ENCODE measurements at regions not wholly inside any gene's neighbourhood (a gene's known extent, or its start where the extent isn't known, plus 50 kb on each side); places are given as distances from the start of the nearest gene placed in this dataset.

DNA sequence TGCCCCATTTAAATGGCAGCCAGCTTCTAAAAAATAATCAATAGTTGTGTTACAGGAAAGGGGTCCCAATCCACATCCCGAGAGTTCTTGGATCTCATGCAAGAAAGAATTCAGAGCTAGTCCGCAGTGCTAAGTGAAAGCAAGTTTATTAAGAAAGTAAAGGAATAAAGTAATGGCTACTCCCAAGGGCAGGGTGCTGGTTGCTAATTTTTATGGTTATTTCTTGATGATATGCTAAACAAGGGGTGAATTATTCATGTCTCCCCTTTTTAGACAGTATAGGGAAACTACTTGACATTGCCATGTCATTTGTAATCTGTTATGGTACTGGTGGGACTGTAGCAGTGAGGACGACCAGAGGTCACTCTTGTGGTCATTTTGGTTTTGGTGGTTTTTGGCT lies 591.3 kb downstream of the LRFN5 start:
- H3K4me3 ChIP-seq (ENCODE audit: low read length) = no peak overlapping the region
- H3K36me3 ChIP-seq (ENCODE audit: control insufficient read depth, insufficient read depth, low read length) = no peaks in the 10 kb centered on the region
- 95% methylated on average over 2 of the region's 3 CpGs for WGBS (ENCODE audit: insufficient coverage)
- H3K27me3 ChIP-seq (ENCODE audit: control insufficient read depth, insufficient read depth, low read length) = no peaks in the 10 kb centered on the region
- DNase-seq = no peak
- H3K27ac ChIP-seq (ENCODE audit: low read length) = no peak overlapping the region
- no peaks in the 10 kb centered on the region for H3K9me3 ChIP-seq (replicated peaks; ENCODE audit: control insufficient read depth, low read depth, low read length)
- no peaks in the 10 kb centered on the region for H3K4me1 ChIP-seq (ENCODE audit: control insufficient read depth, insufficient read depth, low read length)

DNA sequence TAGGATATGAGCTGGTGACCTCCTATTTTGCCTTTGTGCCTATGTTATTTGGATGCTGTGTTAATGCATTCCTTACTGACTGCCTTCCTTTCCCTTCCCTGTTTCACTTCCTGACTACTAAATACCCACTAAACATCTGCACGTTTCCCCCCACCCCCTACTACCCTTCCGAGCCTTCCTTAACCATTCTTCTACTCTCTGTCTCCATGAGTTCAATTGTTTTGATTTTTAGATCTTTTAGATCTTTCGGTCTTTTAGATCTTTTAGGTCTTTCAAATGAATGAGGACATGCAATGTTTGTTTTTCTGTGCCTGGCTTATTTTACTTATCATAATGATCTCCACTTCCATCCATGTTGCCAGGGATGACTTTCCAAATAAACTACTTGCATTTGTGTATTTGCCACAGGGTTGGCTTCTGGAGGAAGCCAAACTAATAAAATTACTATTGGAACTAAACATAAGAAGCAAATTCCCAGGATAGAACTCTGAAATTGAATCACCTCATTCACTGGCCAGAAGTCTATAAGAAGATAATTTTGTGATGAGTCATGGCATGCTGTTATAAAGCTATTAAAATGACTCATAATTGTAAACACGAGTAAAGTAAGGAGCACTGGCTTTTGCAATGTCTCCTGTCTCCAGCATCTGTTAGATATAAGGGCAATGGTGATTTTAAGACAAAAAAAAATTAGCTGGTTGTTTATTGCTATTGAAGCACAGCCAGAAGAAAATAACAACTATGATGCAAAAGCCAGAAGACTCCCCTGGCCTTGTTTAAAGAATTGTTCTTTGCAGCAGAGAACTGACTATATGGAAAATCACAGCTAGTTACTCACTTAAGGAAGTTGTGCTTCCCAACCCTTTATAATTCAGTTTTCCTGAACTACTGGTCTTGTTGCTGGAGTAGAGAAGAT lies 586.3 kb downstream of the LRFN5 start:
- no CpG with 5 or more reads among the region's 4 CpGs for WGBS (ENCODE audit: insufficient coverage)
- H3K9me3 ChIP-seq (replicated peaks; ENCODE audit: control insufficient read depth, low read depth, low read length) = no peaks in the 10 kb centered on the region
- H3K36me3 ChIP-seq (ENCODE audit: control insufficient read depth, insufficient read depth, low read length) = no peaks in the 10 kb centered on the region
- peak; percentile 96 for DNase-seq
- no peak overlapping the region for H3K4me3 ChIP-seq (ENCODE audit: low read length)
- no peaks in the 10 kb centered on the region for H3K27me3 ChIP-seq (ENCODE audit: control insufficient read depth, insufficient read depth, low read length)
- H3K27ac ChIP-seq (ENCODE audit: low read length) = no peak overlapping the region
- no peaks in the 10 kb centered on the region for H3K4me1 ChIP-seq (ENCODE audit: control insufficient read depth, insufficient read depth, low read length)

DNA sequence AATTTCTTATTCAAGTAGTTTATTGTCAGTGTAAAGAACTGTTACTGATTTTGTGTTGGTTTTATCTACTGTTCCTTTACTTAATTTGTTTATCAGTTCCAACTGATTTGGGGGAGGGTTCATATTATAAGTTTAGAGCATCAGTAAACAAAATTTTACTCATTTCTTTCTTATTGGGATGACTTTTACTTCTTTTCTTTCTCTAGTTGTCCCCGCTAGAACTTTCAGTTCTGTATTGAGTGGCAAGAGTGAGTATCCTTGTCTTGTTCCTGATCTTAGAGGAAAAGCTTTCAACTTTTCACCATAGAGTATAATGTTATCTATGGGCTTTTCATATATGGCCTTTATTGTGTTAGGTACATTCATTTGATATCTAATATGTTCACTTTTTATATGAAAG lies 584.1 kb downstream of the LRFN5 start:
- Histone ChIP-seq H3K27ac (ENCODE audit: low read length) (no peak overlapping the region), H3K36me3 (ENCODE audit: control insufficient read depth, insufficient read depth, low read length) (no peaks in the 10 kb centered on the region), H3K9me3 (replicated peaks; ENCODE audit: control insufficient read depth, low read depth, low read length) (no peaks in the 10 kb centered on the region), H3K4me3 (ENCODE audit: low read length) (no peak overlapping the region), H3K27me3 (ENCODE audit: control insufficient read depth, insufficient read depth, low read length) (no peaks in the 10 kb centered on the region), H3K4me1 (ENCODE audit: control insufficient read depth, insufficient read depth, low read length) (no peaks in the 10 kb centered on the region)
- no peak for DNase-seq
- WGBS (ENCODE audit: insufficient coverage) = no CpG with 5 or more reads among the region's 1 CpG

DNA sequence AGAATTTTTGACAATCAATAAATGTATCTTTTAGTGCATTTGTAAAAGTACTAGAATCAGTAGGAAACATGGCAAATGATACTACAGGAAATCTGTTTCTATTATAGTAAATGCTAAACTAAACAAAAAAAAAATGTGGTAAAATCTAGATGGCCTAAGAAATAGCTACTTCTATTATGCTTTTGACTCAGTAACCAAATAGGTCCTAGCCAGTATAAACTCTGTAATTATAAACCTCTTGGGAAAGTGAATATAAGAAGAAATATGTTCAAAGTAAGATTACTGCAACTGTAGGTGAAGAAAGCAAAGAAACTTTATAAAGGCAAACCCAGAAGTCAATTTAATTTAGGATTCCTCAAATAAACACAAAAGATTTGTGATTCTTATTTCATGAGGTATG lies 581.2 kb downstream of the LRFN5 start:
- Histone ChIP-seq H3K4me3 (ENCODE audit: low read length) (no peak overlapping the region), H3K27ac (ENCODE audit: low read length) (no peak overlapping the region), H3K4me1 (ENCODE audit: control insufficient read depth, insufficient read depth, low read length) (no peaks in the 10 kb centered on the region), H3K9me3 (replicated peaks; ENCODE audit: control insufficient read depth, low read depth, low read length) (no peaks in the 10 kb centered on the region), H3K27me3 (ENCODE audit: control insufficient read depth, insufficient read depth, low read length) (no peaks in the 10 kb centered on the region), H3K36me3 (ENCODE audit: control insufficient read depth, insufficient read depth, low read length) (no peaks in the 10 kb centered on the region)
- no peak for DNase-seq

DNA sequence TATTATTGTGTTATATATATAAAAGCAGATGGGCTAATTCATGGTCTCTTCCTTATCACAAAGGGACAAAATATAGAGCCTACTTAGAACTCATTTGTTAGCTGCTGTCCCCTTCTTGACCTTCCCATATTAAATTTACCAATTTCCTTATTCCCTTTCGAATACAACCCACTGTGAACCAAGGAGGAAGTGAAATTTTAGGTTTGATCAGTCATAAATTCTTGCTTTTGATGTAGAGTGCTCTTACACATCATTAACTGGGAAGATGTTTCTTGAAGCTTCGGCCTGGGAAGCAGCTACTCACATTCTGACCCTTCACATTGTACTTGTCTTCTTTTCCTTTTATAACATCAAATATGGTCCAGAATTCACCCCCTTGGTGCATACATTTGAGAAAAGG lies 579.0 kb downstream of the LRFN5 start:
- Histone ChIP-seq H3K27me3 (ENCODE audit: control insufficient read depth, insufficient read depth, low read length) (no peaks in the 10 kb centered on the region), H3K4me1 (ENCODE audit: control insufficient read depth, insufficient read depth, low read length) (no peaks in the 10 kb centered on the region), H3K36me3 (ENCODE audit: control insufficient read depth, insufficient read depth, low read length) (no peaks in the 10 kb centered on the region), H3K4me3 (ENCODE audit: low read length) (no peak overlapping the region), H3K9me3 (replicated peaks; ENCODE audit: control insufficient read depth, low read depth, low read length) (no peaks in the 10 kb centered on the region), H3K27ac (ENCODE audit: low read length) (no peak overlapping the region)
- no CpG with 5 or more reads among the region's 2 CpGs for WGBS (ENCODE audit: insufficient coverage)
- DNase-seq = peak; percentile 4

DNA sequence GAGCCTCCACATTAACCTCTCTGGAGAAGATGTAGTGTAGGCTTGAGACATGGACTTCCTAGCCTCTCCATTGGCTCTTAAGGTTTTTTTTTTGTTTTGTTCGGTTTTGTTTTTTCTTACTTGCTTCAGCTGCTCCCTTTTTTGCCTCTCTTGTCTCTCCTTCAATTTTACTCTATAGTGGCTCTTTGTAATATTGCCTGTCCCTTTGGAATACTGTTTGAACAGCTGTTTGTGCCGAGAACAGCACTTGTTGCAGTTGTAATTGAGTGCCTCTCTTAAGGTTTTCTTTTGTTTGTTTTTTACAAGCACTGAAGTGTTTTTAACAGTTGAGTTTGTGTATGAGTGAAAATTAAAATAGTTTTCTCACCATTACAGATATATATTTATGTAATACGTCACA lies 567.7 kb downstream of the LRFN5 start:
- no CpG with 5 or more reads among the region's 3 CpGs for WGBS (ENCODE audit: insufficient coverage)
- DNase-seq = peak; percentile 75
- Histone ChIP-seq H3K9me3 (replicated peaks; ENCODE audit: control insufficient read depth, low read depth, low read length) (peaks cover 3% of the 10 kb centered on the region), H3K4me3 (ENCODE audit: low read length) (no peak overlapping the region), H3K4me1 (ENCODE audit: control insufficient read depth, insufficient read depth, low read length) (peaks cover 2% of the 10 kb centered on the region), H3K27me3 (ENCODE audit: control insufficient read depth, insufficient read depth, low read length) (no peaks in the 10 kb centered on the region), H3K27ac (ENCODE audit: low read length) (peak overlapping the region; percentile 2), H3K36me3 (ENCODE audit: control insufficient read depth, insufficient read depth, low read length) (no peaks in the 10 kb centered on the region)

DNA sequence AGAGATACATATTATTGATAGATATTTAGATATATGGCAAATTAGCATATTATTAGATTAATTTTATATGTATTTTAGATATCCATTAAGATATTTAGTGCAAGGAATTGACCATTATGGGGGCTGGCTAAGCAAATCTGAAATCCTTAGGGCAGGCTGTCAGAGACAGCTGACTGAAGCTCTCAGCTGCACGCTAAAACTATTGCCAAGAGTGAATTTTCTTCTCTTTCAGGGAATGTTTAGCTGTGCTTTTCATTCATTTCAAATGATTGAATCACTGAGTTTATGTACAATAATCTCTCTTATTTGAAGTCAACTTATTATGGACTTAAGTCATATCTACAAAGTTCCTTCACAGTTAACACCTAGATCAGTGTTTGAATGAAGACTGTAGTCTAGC lies 566.5 kb downstream of the LRFN5 start:
- no peaks in the 10 kb centered on the region for H3K27me3 ChIP-seq (ENCODE audit: control insufficient read depth, insufficient read depth, low read length)
- peaks cover 2% of the 10 kb centered on the region for H3K4me1 ChIP-seq (ENCODE audit: control insufficient read depth, insufficient read depth, low read length)
- H3K27ac ChIP-seq (ENCODE audit: low read length) = no peak overlapping the region
- no peak overlapping the region for H3K4me3 ChIP-seq (ENCODE audit: low read length)
- DNase-seq = peak; percentile 76
- peaks cover 3% of the 10 kb centered on the region for H3K9me3 ChIP-seq (replicated peaks; ENCODE audit: control insufficient read depth, low read depth, low read length)
- no peaks in the 10 kb centered on the region for H3K36me3 ChIP-seq (ENCODE audit: control insufficient read depth, insufficient read depth, low read length)
- WGBS (ENCODE audit: insufficient coverage) = no CpG with 5 or more reads among the region's 1 CpG

DNA sequence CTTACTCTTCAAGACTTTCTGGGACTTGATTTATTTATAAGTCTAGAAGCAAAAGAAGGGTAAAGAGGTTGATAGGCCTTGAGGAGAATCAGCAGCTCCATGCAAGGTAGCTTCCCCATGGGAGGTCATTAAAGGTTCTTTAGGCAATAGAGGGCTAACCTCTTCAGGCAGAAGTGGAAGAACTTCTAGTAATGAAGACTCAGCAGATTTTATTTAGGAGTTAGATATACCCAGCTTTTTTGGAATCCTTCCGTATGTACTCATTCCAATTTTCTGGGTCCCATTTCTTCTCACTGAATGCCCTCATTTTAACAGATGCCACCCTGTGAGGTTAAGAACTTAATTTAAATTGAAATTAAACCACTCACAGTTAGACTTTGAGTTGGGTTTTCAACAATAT lies 565.6 kb downstream of the LRFN5 start:
- Histone ChIP-seq H3K27ac (ENCODE audit: low read length) (no peak overlapping the region), H3K9me3 (replicated peaks; ENCODE audit: control insufficient read depth, low read depth, low read length) (peaks cover 4% of the 10 kb centered on the region), H3K4me3 (ENCODE audit: low read length) (no peak overlapping the region), H3K4me1 (ENCODE audit: control insufficient read depth, insufficient read depth, low read length) (peaks cover 2% of the 10 kb centered on the region), H3K27me3 (ENCODE audit: control insufficient read depth, insufficient read depth, low read length) (no peaks in the 10 kb centered on the region), H3K36me3 (ENCODE audit: control insufficient read depth, insufficient read depth, low read length) (no peaks in the 10 kb centered on the region)
- no CpG with 5 or more reads among the region's 1 CpG for WGBS (ENCODE audit: insufficient coverage)
- no peak for DNase-seq

DNA sequence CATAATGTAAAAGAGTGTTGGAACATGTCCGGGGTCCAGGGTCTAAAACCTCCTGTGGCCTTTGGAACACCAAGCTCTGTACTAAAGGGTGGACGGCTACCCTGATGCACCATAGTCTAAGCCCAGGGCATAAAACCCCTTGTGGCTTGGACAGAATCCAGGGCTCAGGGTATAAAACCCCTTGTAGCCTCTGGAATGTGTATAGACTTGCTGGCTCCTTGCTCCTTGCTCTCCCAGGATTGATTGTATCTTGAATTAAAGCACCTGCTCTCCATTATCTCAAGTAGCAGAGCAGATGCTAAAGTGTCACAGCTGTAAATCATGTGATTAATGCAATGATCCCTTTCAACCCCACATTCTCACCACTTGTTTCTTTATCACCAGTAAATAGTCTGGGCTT lies 556.5 kb downstream of the LRFN5 start:
- H3K27me3 ChIP-seq (ENCODE audit: control insufficient read depth, insufficient read depth, low read length) = no peaks in the 10 kb centered on the region
- H3K36me3 ChIP-seq (ENCODE audit: control insufficient read depth, insufficient read depth, low read length) = no peaks in the 10 kb centered on the region
- no peak overlapping the region for H3K27ac ChIP-seq (ENCODE audit: low read length)
- H3K4me3 ChIP-seq (ENCODE audit: low read length) = no peak overlapping the region
- no peaks in the 10 kb centered on the region for H3K4me1 ChIP-seq (ENCODE audit: control insufficient read depth, insufficient read depth, low read length)
- DNase-seq = no peak
- 80% methylated on average over 1 of the region's 2 CpGs for WGBS (ENCODE audit: insufficient coverage)
- H3K9me3 ChIP-seq (replicated peaks; ENCODE audit: control insufficient read depth, low read depth, low read length) = peaks cover 2% of the 10 kb centered on the region

DNA sequence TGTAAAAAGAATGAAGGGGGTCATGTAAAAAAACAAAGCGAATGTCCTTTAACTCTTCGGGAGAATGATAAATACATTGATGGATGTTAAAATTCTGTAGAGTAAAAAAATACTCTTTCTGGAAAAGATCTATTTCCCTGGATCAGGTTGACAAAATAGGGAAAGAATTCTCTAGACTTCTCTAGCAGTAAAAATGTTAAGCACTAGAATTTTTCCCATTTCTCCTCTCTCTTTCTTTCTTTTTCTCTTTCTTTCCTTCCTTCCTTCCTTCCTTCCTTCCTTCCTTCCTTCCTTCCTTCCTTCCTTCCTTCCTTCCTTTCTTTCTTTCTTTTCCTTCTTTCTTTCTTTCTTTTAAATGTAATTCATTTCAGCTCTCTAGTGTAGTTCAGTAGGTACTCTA lies 552.5 kb downstream of the LRFN5 start:
- no peak overlapping the region for H3K27ac ChIP-seq (ENCODE audit: low read length)
- WGBS (ENCODE audit: insufficient coverage) = 80% methylated on average over 2 of the region's 2 CpGs

More for the DNA sequence above, 552.5 kb downstream of the LRFN5 start:
- no peak for DNase-seq
- Histone ChIP-seq H3K36me3 (ENCODE audit: control insufficient read depth, insufficient read depth, low read length) (no peaks in the 10 kb centered on the region), H3K4me1 (ENCODE audit: control insufficient read depth, insufficient read depth, low read length) (no peaks in the 10 kb centered on the region), H3K27me3 (ENCODE audit: control insufficient read depth, insufficient read depth, low read length) (no peaks in the 10 kb centered on the region), H3K9me3 (replicated peaks; ENCODE audit: control insufficient read depth, low read depth, low read length) (no peaks in the 10 kb centered on the region), H3K4me3 (ENCODE audit: low read length) (no peak overlapping the region)
